A549 (cell line): ENCODE measurements at regions not wholly inside any gene's neighbourhood (a gene's known extent, or its start where the extent isn't known, plus 50 kb on each side); places are given as distances from the start of the nearest gene placed in this dataset.

Experiments used
- ATAC-seq, 2 experiments: fragments of 200-7000 bp in 1 of 2; fragments of >200 bp in 1 of 2; cut with Nextera tagmentation in 1 of 2; cut with Tn5 transposase in 1 of 2; 3 replicates each; pipeline versions ENCODE4 v1.8.0 to v1.9.1; 2018 to 2020; ENCODE audit warnings: mild to moderate bottlenecking in 1 of 2, moderate library complexity in 1 of 2
- CTCF ChIA-PET: fragments of 300-600 bp; sonication (Branson Sonifier 250); formaldehyde crosslinking; extraction: SDS; loops from one replicate; lab custom pipeline; 2021; ENCODE audit warnings: antibody characterized with exemption, inconsistent platforms; lab: Yijun Ruan, JAX
- POLR2A ChIA-PET: fragments of 350-600 bp; formaldehyde crosslinking; extraction: SDS; loops from one replicate; lab custom pipeline; 2021; ENCODE audit warnings: antibody characterized with exemption, inconsistent platforms; lab: Yijun Ruan, JAX
- DNase-seq, 2 experiments: peaks; one replicate each; pipeline versions ENCODE4 v3.0.0 to v3.0.0-alpha.2; 2011 to 2016; ENCODE audit warnings: low read depth in 1 of 2, low spot score in 1 of 2
- FAIRE-seq: peaks from 2 replicates; lab custom pipeline; 2011; peaks lifted over from hg19 to GRCh38; lab: Jason Lieb, UNC
- H3K27ac ChIP-seq, 2 experiments: fragments of >200 bp; sonication (Bioruptor Twin); formaldehyde crosslinking; 3 replicates each; pipeline ENCODE4 v1.5.1; 2016 to 2017
- H3K4me1 ChIP-seq: fragments of >200 bp; sonication (Bioruptor Twin); formaldehyde crosslinking; 3 replicates; pipeline ENCODE4 v1.6.1; 2016
- H3K4me2 ChIP-seq: fragments of >200 bp; sonication (Bioruptor Twin); formaldehyde crosslinking; 3 replicates; pipeline ENCODE4 v1.6.1; 2016
- H3K4me3 ChIP-seq: fragments of >200 bp; sonication (Bioruptor Twin); formaldehyde crosslinking; 3 replicates; pipeline ENCODE4 v1.5.1; 2016
- H3K9me3 ChIP-seq: fragments of >200 bp; sonication (Bioruptor Twin); formaldehyde crosslinking; 3 replicates; pipeline ENCODE4 v1.6.1; 2016
- CBX2 ChIP-seq: fragments of 200-600 bp; sonication (generic); IDR thresholded peaks from 2 replicates; pipeline ENCODE4 v1.6.1; 2016; ENCODE audit warnings: low read depth, mild to moderate bottlenecking, borderline replicate concordance
- CHD2 ChIP-seq: fragments of 150-350 bp; IDR thresholded peaks from 2 replicates; pipeline ENCODE4 v1.6.1; 2014; ENCODE audit warnings: low read length; ENCODE audit not compliant: partially characterized antibody
- CTCF ChIP-seq: fragments of >200 bp; sonication (Bioruptor Twin); formaldehyde crosslinking; IDR thresholded peaks from 3 replicates; pipeline ENCODE4 v1.5.1; 2016
- ESRRA ChIP-seq: fragments of 150-350 bp; IDR thresholded peaks from 2 replicates; pipeline ENCODE4 v1.6.1; 2014; ENCODE audit warnings: mild to moderate bottlenecking, low read length, borderline replicate concordance
- FOSB ChIP-seq: fragments of 250-450 bp; sonication (Bioruptor Pico); IDR thresholded peaks from 2 replicates; pipeline ENCODE4 v1.5.0; 2020; ENCODE audit warnings: mild to moderate bottlenecking, moderate library complexity
- HMGXB4 ChIP-seq: fragments of 250-450 bp; sonication (Bioruptor Pico); IDR thresholded peaks from 2 replicates; pipeline ENCODE4 v1.5.0; 2021; ENCODE audit warnings: mild to moderate bottlenecking, moderate library complexity, borderline replicate concordance
- HOXB5 ChIP-seq: fragments of 250-450 bp; sonication (Bioruptor Pico); IDR thresholded peaks from 2 replicates; pipeline ENCODE4 v1.5.0; 2020; ENCODE audit warnings: mild to moderate bottlenecking, moderate library complexity
- MAZ ChIP-seq: fragments of 150-350 bp; IDR thresholded peaks from 2 replicates; pipeline ENCODE4 v1.6.1; 2014; ENCODE audit warnings: antibody characterized with exemption, low read depth, low read length, borderline replicate concordance
- NPAS2 ChIP-seq: fragments of 250-450 bp; sonication (Bioruptor Pico); IDR thresholded peaks from 2 replicates; pipeline ENCODE4 v1.8.0; 2022; ENCODE audit warnings: mild to moderate bottlenecking, moderate library complexity, borderline replicate concordance
- NR3C1 ChIP-seq: fragments of >200 bp; sonication (Bioruptor Twin); formaldehyde crosslinking; IDR thresholded peaks from 3 replicates; pipeline ENCODE4 v1.6.1; 2017
- PHF8 ChIP-seq: fragments of 200-600 bp; sonication (generic); IDR thresholded peaks from 2 replicates; pipeline ENCODE4 v1.6.1; 2016; ENCODE audit warnings: low read depth, mild to moderate bottlenecking, antibody characterized with exemption, moderate library complexity, borderline replicate concordance
- POLR2AphosphoS2 ChIP-seq: conservative IDR thresholded peaks from 2 replicates; pipeline ENCODE4 v1.6.1; 2012; ENCODE audit warnings: low read length, improper control_type of control experiment, inconsistent platforms
- RFX5 ChIP-seq: fragments of 450-650 bp; IDR thresholded peaks from 2 replicates; pipeline ENCODE4 v1.7.1; 2014; ENCODE audit warnings: antibody characterized with exemption, mild to moderate bottlenecking, moderate library complexity
- RNF2 ChIP-seq: fragments of 200-600 bp; sonication (generic); IDR thresholded peaks from 2 replicates; pipeline ENCODE4 v1.6.1; 2016; ENCODE audit warnings: low read depth, mild to moderate bottlenecking, antibody characterized with exemption, moderate library complexity, borderline replicate concordance
- ZC3H11A ChIP-seq: fragments of 450-650 bp; IDR thresholded peaks from 2 replicates; pipeline ENCODE4 v1.6.1; 2014; ENCODE audit warnings: antibody characterized with exemption, mild to moderate bottlenecking
- ZNF302 ChIP-seq: fragments of 250-450 bp; sonication (Bioruptor Pico); IDR thresholded peaks from 2 replicates; pipeline ENCODE4 v1.9.0; 2021; ENCODE audit warnings: inconsistent platforms, mild to moderate bottlenecking, moderate library complexity
- ZSCAN20 ChIP-seq: fragments of 250-450 bp; sonication (Bioruptor Pico); IDR thresholded peaks from 2 replicates; pipeline ENCODE4 v1.8.0; 2022; ENCODE audit warnings: mild to moderate bottlenecking, moderate library complexity
- WGBS: methylation state at CpG from one replicate; pipeline ENCODE4 v1.1.6; 2017; ENCODE audit errors: missing lambda C conversion rate; 5-methylcytosine and 5-hydroxymethylcytosine counted together
- TF ChIP-seq, protein P1 (sequence below): IDR thresholded peaks from 2 replicates; pipeline ENCODE4 v1.6.1; 2012
- TF ChIP-seq, protein P2 (sequence below): fragments of 150-350 bp; IDR thresholded peaks from 2 replicates; pipeline ENCODE4 v1.6.1; 2014; ENCODE audit warnings: low read depth, mild to moderate bottlenecking, low read length
- TF ChIP-seq, protein P3 (sequence below): IDR thresholded peaks from 2 replicates; pipeline ENCODE4 v1.6.1; 2012; ENCODE audit warnings: low read depth, borderline replicate concordance
- TF ChIP-seq, protein P4 (sequence below): fragments of 250-450 bp; sonication (Bioruptor Pico); IDR thresholded peaks from 2 replicates; pipeline ENCODE4 v1.5.0; 2020; ENCODE audit warnings: low read depth, mild to moderate bottlenecking, moderate library complexity

DNA sequence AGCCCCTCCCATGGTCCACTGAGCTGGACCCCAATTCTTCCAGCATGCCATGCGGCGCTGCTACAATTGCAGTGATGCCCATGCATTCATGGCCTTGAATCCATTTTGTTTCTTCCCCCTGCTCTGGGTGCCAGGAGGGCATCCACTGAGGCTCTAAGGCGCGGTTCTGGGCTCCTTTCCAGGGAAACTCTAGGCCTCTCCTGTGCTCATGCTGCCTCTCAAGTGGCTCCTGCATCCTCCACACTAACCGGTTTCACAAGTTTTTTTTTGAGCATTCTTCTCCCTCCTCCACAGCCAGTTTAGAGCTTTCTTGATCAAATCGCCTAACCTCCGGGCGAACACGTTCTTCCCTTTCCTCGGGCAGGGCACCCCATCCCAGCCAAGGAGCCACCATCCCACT, 69.1 kb upstream of the FLT1 start (continued):
- no peak for TF ChIP-seq RFX5
- no peak for TF ChIP-seq HMGXB4 (CRISPR knock-in tag)
- no peak for TF ChIP-seq POLR2AphosphoS2
- no peak for TF ChIP-seq ZSCAN20 (CRISPR knock-in tag)
- no peak for TF ChIP-seq MAZ
- TF ChIP-seq, protein P1, sequence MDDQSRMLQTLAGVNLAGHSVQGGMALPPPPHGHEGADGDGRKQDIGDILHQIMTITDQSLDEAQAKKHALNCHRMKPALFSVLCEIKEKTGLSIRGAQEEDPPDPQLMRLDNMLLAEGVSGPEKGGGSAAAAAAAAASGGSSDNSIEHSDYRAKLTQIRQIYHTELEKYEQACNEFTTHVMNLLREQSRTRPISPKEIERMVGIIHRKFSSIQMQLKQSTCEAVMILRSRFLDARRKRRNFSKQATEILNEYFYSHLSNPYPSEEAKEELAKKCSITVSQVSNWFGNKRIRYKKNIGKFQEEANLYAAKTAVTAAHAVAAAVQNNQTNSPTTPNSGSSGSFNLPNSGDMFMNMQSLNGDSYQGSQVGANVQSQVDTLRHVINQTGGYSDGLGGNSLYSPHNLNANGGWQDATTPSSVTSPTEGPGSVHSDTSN, result no peak
- no peak for TF ChIP-seq CBX2
- TF ChIP-seq, all 56 proteins: peak for 0

- CTCF ChIA-PET, result no interaction called here
- Histone ChIP-seq H3K4me3 (no peak overlapping the region), H3K4me2 (no peak overlapping the region), H3K4me1 (no peaks in the 10 kb centered on the region), H3K9me3 (no peaks in the 10 kb centered on the region), H3K27ac (no peak overlapping the region)
- DNase-seq, result no peak
- POLR2A ChIA-PET, result no interaction called here
- ATAC-seq, result no peak
- FAIRE-seq, result no peak
- TF ChIP-seq POLR2AphosphoS2, result no peak
- TF ChIP-seq FOSB (CRISPR knock-in tag), result no peak
- no peak for TF ChIP-seq NPAS2 (CRISPR knock-in tag)
- TF ChIP-seq CHD2, result no peak
- no peak for TF ChIP-seq ZC3H11A
- no peak for TF ChIP-seq PHF8
- no peak for TF ChIP-seq HOXB5 (CRISPR knock-in tag)
- TF ChIP-seq, protein P2, sequence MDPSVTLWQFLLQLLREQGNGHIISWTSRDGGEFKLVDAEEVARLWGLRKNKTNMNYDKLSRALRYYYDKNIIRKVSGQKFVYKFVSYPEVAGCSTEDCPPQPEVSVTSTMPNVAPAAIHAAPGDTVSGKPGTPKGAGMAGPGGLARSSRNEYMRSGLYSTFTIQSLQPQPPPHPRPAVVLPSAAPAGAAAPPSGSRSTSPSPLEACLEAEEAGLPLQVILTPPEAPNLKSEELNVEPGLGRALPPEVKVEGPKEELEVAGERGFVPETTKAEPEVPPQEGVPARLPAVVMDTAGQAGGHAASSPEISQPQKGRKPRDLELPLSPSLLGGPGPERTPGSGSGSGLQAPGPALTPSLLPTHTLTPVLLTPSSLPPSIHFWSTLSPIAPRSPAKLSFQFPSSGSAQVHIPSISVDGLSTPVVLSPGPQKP, result no peak
- TF ChIP-seq, protein P3, sequence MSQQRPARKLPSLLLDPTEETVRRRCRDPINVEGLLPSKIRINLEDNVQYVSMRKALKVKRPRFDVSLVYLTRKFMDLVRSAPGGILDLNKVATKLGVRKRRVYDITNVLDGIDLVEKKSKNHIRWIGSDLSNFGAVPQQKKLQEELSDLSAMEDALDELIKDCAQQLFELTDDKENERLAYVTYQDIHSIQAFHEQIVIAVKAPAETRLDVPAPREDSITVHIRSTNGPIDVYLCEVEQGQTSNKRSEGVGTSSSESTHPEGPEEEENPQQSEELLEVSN, result no peak
- TF ChIP-seq, protein P4, sequence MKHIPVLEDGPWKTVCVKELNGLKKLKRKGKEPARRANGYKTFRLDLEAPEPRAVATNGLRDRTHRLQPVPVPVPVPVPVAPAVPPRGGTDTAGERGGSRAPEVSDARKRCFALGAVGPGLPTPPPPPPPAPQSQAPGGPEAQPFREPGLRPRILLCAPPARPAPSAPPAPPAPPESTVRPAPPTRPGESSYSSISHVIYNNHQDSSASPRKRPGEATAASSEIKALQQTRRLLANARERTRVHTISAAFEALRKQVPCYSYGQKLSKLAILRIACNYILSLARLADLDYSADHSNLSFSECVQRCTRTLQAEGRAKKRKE (CRISPR knock-in tag), result no peak
- no peak for TF ChIP-seq ZNF302 (CRISPR knock-in tag)
- no peak for TF ChIP-seq RNF2
- no peak for TF ChIP-seq ESRRA
- no peak for TF ChIP-seq CTCF
- TF ChIP-seq NR3C1, result no peak
- WGBS, result 42% methylated on average over 5 of the region's 5 CpGs
These were observed 68.7 kb upstream of the FLT1 start for GRCh38 chr13:28563609-28564008.
